ENCODE measurements at regions not wholly inside any gene's neighbourhood (a gene's known extent, or its start where the extent isn't known, plus 50 kb on each side); places are given as distances from the start of the nearest gene placed in this dataset.

DNA sequence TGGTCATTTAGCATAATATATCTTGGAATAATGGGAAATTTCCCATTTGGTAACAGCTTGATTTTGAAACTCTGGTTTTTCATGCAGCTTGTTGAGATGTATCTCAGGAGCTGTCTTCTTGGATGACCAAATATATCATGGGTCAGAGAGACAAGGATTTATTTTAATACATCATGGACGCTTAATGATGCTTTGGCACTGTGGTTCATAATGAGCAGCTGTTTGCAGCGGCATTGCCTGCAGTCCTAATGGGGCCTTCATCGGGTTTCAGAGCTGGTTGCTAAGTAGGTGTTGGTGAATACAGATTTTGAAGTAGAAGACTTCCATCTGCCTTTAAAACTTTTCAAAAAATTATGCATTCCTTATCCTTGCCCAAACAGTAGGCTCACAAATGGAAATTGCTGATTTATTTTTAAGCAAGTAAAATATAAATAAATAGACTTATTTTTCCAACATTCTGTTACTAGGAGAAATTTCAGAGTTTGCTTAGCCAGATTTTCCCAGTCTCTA lies 389.5 kb upstream of the FAT3 start:
- Histone ChIP-seq H4K20me1 (ENCODE audit: insufficient read depth, low read length) (no peaks in the 10 kb centered on the region), H3K9me3 (replicated peaks; ENCODE audit: insufficient read depth, low read length) (no peaks in the 10 kb centered on the region), H3K36me3 (replicated peaks; ENCODE audit: insufficient read depth, low read length) (no peaks in the 10 kb centered on the region), H3K27me3 (replicated peaks; ENCODE audit: insufficient read depth, low read length) (no peaks in the 10 kb centered on the region), H3K4me3 (ENCODE audit: low read length) (no peak overlapping the region), H3K4me2 (ENCODE audit: low read depth, low read length) (no peak overlapping the region), H3K79me2 (ENCODE audit: low read length) (no peaks in the 10 kb centered on the region), H2AFZ (ENCODE audit: low read length) (no peak overlapping the region), H3K27ac (ENCODE audit: low read length) (no peak overlapping the region), H3F3A (ENCODE audit: insufficient read depth, low read length) (no peaks in the 10 kb centered on the region), H3K9ac (ENCODE audit: low read length) (no peak overlapping the region), H3K9me2 (replicated peaks; ENCODE audit: insufficient read depth, low read length) (no peaks in the 10 kb centered on the region), H3K4me1 (ENCODE audit: low read length) (no peaks in the 10 kb centered on the region)
- TF ChIP-seq, protein P1, sequence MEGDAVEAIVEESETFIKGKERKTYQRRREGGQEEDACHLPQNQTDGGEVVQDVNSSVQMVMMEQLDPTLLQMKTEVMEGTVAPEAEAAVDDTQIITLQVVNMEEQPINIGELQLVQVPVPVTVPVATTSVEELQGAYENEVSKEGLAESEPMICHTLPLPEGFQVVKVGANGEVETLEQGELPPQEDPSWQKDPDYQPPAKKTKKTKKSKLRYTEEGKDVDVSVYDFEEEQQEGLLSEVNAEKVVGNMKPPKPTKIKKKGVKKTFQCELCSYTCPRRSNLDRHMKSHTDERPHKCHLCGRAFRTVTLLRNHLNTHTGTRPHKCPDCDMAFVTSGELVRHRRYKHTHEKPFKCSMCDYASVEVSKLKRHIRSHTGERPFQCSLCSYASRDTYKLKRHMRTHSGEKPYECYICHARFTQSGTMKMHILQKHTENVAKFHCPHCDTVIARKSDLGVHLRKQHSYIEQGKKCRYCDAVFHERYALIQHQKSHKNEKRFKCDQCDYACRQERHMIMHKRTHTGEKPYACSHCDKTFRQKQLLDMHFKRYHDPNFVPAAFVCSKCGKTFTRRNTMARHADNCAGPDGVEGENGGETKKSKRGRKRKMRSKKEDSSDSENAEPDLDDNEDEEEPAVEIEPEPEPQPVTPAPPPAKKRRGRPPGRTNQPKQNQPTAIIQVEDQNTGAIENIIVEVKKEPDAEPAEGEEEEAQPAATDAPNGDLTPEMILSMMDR (IDR thresholded peaks at IDR 0.05; ENCODE audit: low read length) = no peak
- TF ChIP-seq EZH2 (optimal IDR thresholded peaks at IDR 0.05; ENCODE audit: low read depth, low read length) (no peak), EZH2phosphoT487 (IDR thresholded peaks at IDR 0.05; ENCODE audit: low read length) (no peak)
- no peak for DNase-seq

DNA sequence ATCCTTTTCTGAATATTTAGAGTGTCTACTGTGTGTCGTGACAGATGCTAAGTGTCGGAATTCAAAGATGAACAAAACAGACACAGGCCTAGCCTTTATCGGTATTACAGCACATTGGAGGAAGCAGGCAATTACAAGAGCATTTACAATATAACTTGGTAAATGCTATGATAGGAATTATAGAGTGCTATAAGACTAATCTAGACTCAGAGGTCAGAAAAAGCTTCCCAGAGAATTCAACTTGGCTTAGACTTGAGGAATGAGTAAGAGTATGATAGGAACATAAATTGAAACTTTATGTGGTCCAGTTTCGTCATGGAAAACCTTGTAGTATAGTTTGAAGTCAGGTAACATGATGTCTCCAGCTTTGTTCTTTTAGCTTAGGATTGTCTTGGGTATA lies 395.7 kb upstream of the FAT3 start:
- Histone ChIP-seq H3K79me2 (ENCODE audit: low read length) (no peaks in the 10 kb centered on the region), H3K27me3 (replicated peaks; ENCODE audit: insufficient read depth, low read length) (no peaks in the 10 kb centered on the region), H3K4me2 (ENCODE audit: low read depth, low read length) (no peak overlapping the region), H3K27ac (ENCODE audit: low read length) (no peak overlapping the region), H3K4me3 (ENCODE audit: low read length) (no peak overlapping the region), H3K4me1 (ENCODE audit: low read length) (no peaks in the 10 kb centered on the region), H4K20me1 (ENCODE audit: insufficient read depth, low read length) (no peaks in the 10 kb centered on the region), H2AFZ (ENCODE audit: low read length) (no peak overlapping the region), H3K36me3 (replicated peaks; ENCODE audit: insufficient read depth, low read length) (no peaks in the 10 kb centered on the region), H3K9me3 (replicated peaks; ENCODE audit: insufficient read depth, low read length) (no peaks in the 10 kb centered on the region), H3F3A (ENCODE audit: insufficient read depth, low read length) (no peaks in the 10 kb centered on the region), H3K9ac (ENCODE audit: low read length) (no peak overlapping the region), H3K9me2 (replicated peaks; ENCODE audit: insufficient read depth, low read length) (no peaks in the 10 kb centered on the region)
- TF ChIP-seq, protein P1 (IDR thresholded peaks at IDR 0.05; ENCODE audit: low read length) = no peak
- TF ChIP-seq EZH2phosphoT487 (IDR thresholded peaks at IDR 0.05; ENCODE audit: low read length) (no peak), EZH2 (optimal IDR thresholded peaks at IDR 0.05; ENCODE audit: low read depth, low read length) (no peak)
- no peak for DNase-seq

DNA sequence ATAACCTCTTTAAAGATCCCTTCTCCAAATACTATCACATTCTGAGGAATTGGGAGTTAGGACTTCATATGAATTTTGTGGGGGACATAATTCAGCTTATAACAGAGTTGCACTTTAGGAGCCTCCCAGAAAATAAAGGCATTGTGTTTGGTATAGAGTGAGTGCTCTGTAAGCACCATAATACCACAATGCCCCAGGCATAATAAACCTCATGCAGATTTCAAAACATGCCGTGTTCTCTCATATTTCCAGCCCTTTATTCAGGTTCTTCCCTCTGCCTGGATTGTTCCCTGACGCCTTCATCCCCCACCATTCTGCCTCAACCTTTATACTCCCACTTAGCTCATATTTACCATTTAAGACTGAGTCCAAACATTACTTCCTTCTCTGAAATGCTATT lies 398.8 kb upstream of the FAT3 start:
- Histone ChIP-seq H3F3A (ENCODE audit: insufficient read depth, low read length) (no peaks in the 10 kb centered on the region), H2AFZ (ENCODE audit: low read length) (no peak overlapping the region), H3K9me2 (replicated peaks; ENCODE audit: insufficient read depth, low read length) (no peaks in the 10 kb centered on the region), H3K4me2 (ENCODE audit: low read depth, low read length) (no peak overlapping the region), H3K9me3 (replicated peaks; ENCODE audit: insufficient read depth, low read length) (no peaks in the 10 kb centered on the region), H4K20me1 (ENCODE audit: insufficient read depth, low read length) (no peaks in the 10 kb centered on the region), H3K4me3 (ENCODE audit: low read length) (no peak overlapping the region), H3K27me3 (replicated peaks; ENCODE audit: insufficient read depth, low read length) (no peaks in the 10 kb centered on the region), H3K79me2 (ENCODE audit: low read length) (no peaks in the 10 kb centered on the region), H3K36me3 (replicated peaks; ENCODE audit: insufficient read depth, low read length) (no peaks in the 10 kb centered on the region), H3K27ac (ENCODE audit: low read length) (no peak overlapping the region), H3K9ac (ENCODE audit: low read length) (no peak overlapping the region), H3K4me1 (ENCODE audit: low read length) (no peaks in the 10 kb centered on the region)
- no peak for DNase-seq
- TF ChIP-seq EZH2 (optimal IDR thresholded peaks at IDR 0.05; ENCODE audit: low read depth, low read length) (no peak), EZH2phosphoT487 (IDR thresholded peaks at IDR 0.05; ENCODE audit: low read length) (no peak)
- TF ChIP-seq, protein P1 (IDR thresholded peaks at IDR 0.05; ENCODE audit: low read length) = no peak
